NCI-H146 (cell line): ENCODE measurements at regions not wholly inside any gene's neighbourhood (a gene's known extent, or its start where the extent isn't known, plus 50 kb on each side); places are given as distances from the start of the nearest gene placed in this dataset.
"Not testable (repeated sequence)": the region's sequence is repeated elsewhere in the genome, so short reads cannot be mapped to it uniquely, and the experiment has no call there.

Experiments used
- DNase-seq: peaks from one replicate; lab custom pipeline; 2025; lab: John Stamatoyannopoulos, UW

- no peak for DNase-seq
These were observed 62.6 kb downstream of the DUSP6 start for GRCh38 chr12:89289720-89290119.

GRCh38 chr12:89288959-89289358, 63.3 kb downstream of the DUSP6 start:
- DNase-seq: no peak

- no peak for DNase-seq
These were observed 65.8 kb downstream of the DUSP6 start for GRCh38 chr12:89286501-89286900.

GRCh38 chr12:89281539-89281867, 70.8 kb downstream of the DUSP6 start:
- DNase-seq: no peak

GRCh38 chr12:89280833-89281538, 71.3 kb downstream of the DUSP6 start:
- DNase-seq: no peak

GRCh38 chr12:89279499-89279898, 72.8 kb downstream of the DUSP6 start:
- no peak for DNase-seq

- peak; percentile 66 for DNase-seq
These were observed 73.4 kb downstream of the DUSP6 start for GRCh38 chr12:89278862-89279261.

GRCh38 chr12:89278169-89278568, 74.1 kb downstream of the DUSP6 start:
- DNase-seq: no peak

GRCh38 chr12:89276860-89277259, 75.4 kb downstream of the DUSP6 start:
- DNase-seq: no peak

GRCh38 chr12:89273525-89273924, 78.8 kb downstream of the DUSP6 start:
- DNase-seq: no peak

- DNase-seq: no peak
These were observed 81.8 kb downstream of the DUSP6 start for GRCh38 chr12:89270548-89270947.

GRCh38 chr12:89269174-89269573, 83.1 kb downstream of the DUSP6 start:
- DNase-seq: no peak

- no peak for DNase-seq
These were observed 84.9 kb downstream of the DUSP6 start for GRCh38 chr12:89267404-89267803.

- DNase-seq: not testable (repeated sequence)
These were observed 85.6 kb downstream of the DUSP6 start for GRCh38 chr12:89266574-89267188.

- no peak for DNase-seq
These were observed 87.5 kb downstream of the DUSP6 start for GRCh38 chr12:89264837-89265236.

- peak; percentile 28 for DNase-seq
These were observed 88.4 kb downstream of the DUSP6 start for GRCh38 chr12:89263900-89264299.

GRCh38 chr12:89262855-89263552, 89.3 kb downstream of the DUSP6 start:
- DNase-seq: peak; percentile 77

GRCh38 chr12:89261982-89262381, 90.3 kb downstream of the DUSP6 start:
- no peak for DNase-seq

GRCh38 chr12:89260841-89261637, 91.3 kb downstream of the DUSP6 start:
- no peak for DNase-seq

GRCh38 chr12:89259821-89260220, 92.5 kb downstream of the DUSP6 start:
- no peak for DNase-seq

- DNase-seq: no peak
These were observed 93.9 kb downstream of the DUSP6 start for GRCh38 chr12:89258240-89258969.

GRCh38 chr12:89257340-89257739, 95.0 kb downstream of the DUSP6 start:
- DNase-seq: no peak
